ENCODE measurements at regions not wholly inside any gene's neighbourhood (a gene's known extent, or its start where the extent isn't known, plus 50 kb on each side); places are given as distances from the start of the nearest gene placed in this dataset.
"Not testable (repeated sequence)": the region's sequence is repeated elsewhere in the genome, so short reads cannot be mapped to it uniquely, and the experiment has no call there.

DNA sequence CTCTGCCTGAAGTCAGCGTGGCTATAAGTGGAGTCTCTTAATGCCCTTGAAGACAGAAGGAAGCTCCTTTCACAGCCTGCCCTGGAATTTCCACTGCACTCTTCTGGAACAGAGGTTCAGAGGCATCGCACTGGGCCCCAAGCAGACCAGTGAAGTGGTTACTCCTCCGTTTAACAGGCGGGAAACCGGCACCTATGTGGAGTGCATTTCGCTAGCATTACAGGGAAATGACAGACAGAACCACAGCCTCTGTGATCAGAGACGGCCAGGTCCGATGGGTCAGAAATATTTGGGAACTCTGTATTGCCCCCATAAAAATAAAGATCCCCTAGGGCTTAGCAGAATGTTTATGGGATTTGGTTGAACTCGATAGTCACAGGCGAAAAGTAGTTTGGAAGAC is 406.9 kb upstream of the PRKCQ start:
- Mint-ChIP-seq H3K9me3 (no peaks in the 10 kb centered on the region), H3K36me3 (ENCODE audit: low read depth) (no peaks in the 10 kb centered on the region), H3K4me3 (no peak overlapping the region), H3K27me3 (peaks cover 1% of the 10 kb centered on the region), H3K4me1 (peaks cover 6% of the 10 kb centered on the region), H3K27ac (no peak overlapping the region)
- POLR2A ChIA-PET: no interaction called here
- CTCF ChIA-PET: no interaction called here
- no peak for DNase-seq

DNA sequence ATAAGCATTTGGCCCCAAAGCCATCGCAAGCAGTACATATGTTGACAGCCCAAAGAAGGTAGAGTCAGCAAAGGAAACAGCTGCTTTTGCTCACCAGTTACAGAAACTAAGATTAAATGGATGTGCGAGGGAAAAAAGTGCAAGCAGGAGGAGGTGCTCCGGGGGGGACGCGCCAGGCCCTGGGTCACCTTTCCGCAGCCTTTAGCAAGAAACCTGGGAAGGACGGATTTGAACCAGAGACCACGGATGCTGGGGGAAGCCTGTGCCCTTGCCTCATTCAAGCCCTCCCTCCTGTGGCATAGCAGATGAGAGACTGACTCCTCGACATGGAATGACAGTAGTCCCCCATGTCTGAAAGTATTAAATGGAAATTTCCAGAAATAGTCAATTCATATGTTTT is 405.6 kb upstream of the PRKCQ start:
- Mint-ChIP-seq H3K27me3 (peaks cover 1% of the 10 kb centered on the region), H3K27ac (no peak overlapping the region), H3K4me1 (peaks cover 2% of the 10 kb centered on the region), H3K36me3 (ENCODE audit: low read depth) (no peaks in the 10 kb centered on the region), H3K4me3 (no peak overlapping the region), H3K9me3 (no peaks in the 10 kb centered on the region)
- DNase-seq: no peak
- POLR2A ChIA-PET: no interaction called here
- CTCF ChIA-PET: no interaction called here

DNA sequence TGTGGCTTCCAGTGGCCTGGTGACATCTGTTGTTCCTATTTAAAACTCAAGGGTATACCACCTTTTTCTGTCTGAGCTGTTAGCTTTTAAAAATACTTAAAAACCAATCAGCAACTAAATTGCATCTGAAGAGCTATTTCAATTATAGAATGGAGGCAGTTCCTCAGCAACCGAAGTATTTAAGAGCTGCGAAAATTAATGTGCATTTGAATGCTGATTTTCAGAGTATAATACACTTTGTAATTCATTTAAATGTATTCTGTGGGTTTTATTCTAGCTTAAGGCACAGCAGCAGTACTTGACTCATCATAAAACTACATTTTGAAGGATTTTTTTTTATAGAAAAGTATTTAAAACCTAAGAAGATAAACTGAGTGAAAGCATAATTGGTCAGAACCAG is 404.9 kb upstream of the PRKCQ start:
- CTCF ChIA-PET: interaction anchor here (1.1 kb wide), 1 partner anchor 9 kb away, joined by 3 read pairs; no protein-coding TSS in a partner anchor
- Mint-ChIP-seq H3K9me3 (no peaks in the 10 kb centered on the region), H3K36me3 (ENCODE audit: low read depth) (no peaks in the 10 kb centered on the region), H3K27me3 (peaks cover 6% of the 10 kb centered on the region), H3K27ac (no peak overlapping the region), H3K4me3 (no peak overlapping the region), H3K4me1 (no peaks in the 10 kb centered on the region)
- no peak for DNase-seq
- POLR2A ChIA-PET: interaction anchor here (0.6 kb wide), 2 partner anchors 79 to 231 kb away, joined by 3 to 4 read pairs; no protein-coding TSS in a partner anchor

DNA sequence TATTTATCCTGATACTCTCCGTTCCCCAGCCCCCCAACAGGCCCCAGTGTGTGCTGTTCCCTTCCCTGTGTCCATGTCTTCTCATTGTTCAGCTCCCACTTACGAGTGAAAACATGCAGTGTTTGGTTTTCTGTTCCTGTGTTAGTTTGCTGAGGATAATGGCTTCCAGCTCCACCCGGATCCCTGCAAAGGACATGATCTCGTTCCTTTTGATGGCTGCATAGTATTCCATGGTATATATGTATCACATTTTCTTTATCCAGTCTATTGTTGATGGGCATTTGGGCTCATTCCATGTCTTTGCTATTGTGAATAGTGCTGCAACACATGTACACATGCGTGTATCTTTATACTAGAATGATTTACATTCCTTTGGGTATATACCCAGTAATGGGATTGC is 403.9 kb upstream of the PRKCQ start:
- DNase-seq: not testable (repeated sequence)

DNA sequence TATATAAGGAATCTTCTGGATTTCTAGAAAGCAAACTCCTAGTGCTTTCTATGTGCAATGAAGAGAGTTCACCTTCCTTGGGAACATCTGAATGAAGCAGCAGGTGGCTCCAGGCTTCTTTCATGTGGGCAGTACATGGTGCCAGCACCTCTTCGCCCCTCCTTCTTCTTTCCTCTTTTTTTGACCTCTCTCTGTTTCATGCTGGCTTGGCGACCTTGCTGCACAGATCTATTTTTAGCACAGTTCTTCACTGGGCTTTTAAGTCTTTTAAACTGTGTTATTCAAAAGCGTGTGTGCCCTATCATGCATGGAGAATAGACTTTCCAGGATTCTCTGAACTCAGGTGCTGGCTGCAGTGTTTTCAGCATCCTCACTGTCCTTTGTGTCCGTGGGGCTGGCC is 400.3 kb upstream of the PRKCQ start:
- Mint-ChIP-seq H3K27me3 (peaks cover 17% of the 10 kb centered on the region), H3K27ac (no peak overlapping the region), H3K4me1 (no peaks in the 10 kb centered on the region), H3K4me3 (no peak overlapping the region), H3K9me3 (no peaks in the 10 kb centered on the region), H3K36me3 (ENCODE audit: low read depth) (no peaks in the 10 kb centered on the region)
- DNase-seq: no peak
- ChIA-PET POLR2A (no interaction called here), CTCF (no interaction called here)

More for the DNA sequence above, 403.9 kb upstream of the PRKCQ start:
- not testable (repeated sequence) for H3K36me3 Mint-ChIP-seq (ENCODE audit: low read depth); H3K27ac Mint-ChIP-seq; H3K4me3 Mint-ChIP-seq; H3K9me3 Mint-ChIP-seq; H3K4me1 Mint-ChIP-seq
- ChIA-PET CTCF (interaction anchor here (1.1 to 1.5 kb wide), 3 partner anchors 10 to 32 kb away, joined by 3 to 4 read pairs (median 3); no protein-coding TSS in a partner anchor), POLR2A (interaction anchor here (0.6 kb wide), 1 partner anchor 101 kb away, joined by 3 read pairs; no protein-coding TSS in a partner anchor)
- peaks cover 12% of the 10 kb centered on the region for H3K27me3 Mint-ChIP-seq

DNA sequence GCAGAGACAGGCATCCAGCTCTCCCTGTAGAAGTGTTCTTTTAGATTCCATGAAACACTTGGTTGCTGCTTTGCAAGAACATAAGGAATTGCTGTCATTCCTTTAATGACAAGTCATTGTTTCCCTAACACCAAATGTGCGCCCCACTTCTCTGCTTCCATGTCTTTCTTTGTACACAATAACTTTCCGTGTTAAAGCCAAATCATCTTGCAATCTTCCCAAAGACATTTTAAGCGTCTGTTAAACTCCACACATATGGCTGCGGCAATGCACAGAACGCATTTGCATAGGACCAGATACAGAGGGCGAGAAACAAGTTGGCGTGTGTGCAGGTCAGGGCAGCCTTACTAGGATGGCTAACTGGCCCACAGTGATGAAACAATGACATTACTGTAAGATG is 399.3 kb upstream of the PRKCQ start:
- ChIA-PET CTCF (no interaction called here), POLR2A (no interaction called here)
- peaks cover 3% of the 10 kb centered on the region for H3K4me1 Mint-ChIP-seq
- no peak overlapping the region for H3K27ac Mint-ChIP-seq
- peaks cover 17% of the 10 kb centered on the region for H3K27me3 Mint-ChIP-seq
- no peak for DNase-seq
- H3K4me3 Mint-ChIP-seq: no peak overlapping the region
- no peaks in the 10 kb centered on the region for H3K9me3 Mint-ChIP-seq
- H3K36me3 Mint-ChIP-seq (ENCODE audit: low read depth): no peaks in the 10 kb centered on the region

DNA sequence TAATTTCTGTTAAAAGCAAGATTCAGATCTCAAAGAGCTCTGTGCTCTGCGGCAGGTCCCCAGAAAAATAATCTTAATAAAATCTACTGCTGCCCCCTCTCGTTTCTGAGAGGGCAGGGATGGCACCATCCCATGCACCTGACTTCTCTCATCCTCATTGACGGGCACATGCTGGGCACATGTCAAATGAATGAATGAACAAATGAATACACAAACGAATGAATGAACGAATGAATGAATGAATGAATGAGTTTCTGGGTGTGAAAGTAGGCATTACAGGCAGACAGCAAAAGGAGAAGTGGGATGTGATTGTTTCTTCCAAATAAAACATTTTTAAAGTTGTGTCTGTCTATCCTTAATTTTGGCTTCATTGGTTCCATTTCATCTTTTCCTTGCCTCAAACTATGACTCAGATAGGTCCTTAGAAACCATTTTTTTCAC is 398.1 kb upstream of the PRKCQ start:
- POLR2A ChIA-PET: no interaction called here
- Mint-ChIP-seq H3K9me3 (no peaks in the 10 kb centered on the region), H3K4me1 (peaks cover 10% of the 10 kb centered on the region), H3K4me3 (no peak overlapping the region), H3K27ac (no peak overlapping the region), H3K27me3 (peaks cover 17% of the 10 kb centered on the region), H3K36me3 (ENCODE audit: low read depth) (no peaks in the 10 kb centered on the region)
- DNase-seq: no peak
- CTCF ChIA-PET: no interaction called here

DNA sequence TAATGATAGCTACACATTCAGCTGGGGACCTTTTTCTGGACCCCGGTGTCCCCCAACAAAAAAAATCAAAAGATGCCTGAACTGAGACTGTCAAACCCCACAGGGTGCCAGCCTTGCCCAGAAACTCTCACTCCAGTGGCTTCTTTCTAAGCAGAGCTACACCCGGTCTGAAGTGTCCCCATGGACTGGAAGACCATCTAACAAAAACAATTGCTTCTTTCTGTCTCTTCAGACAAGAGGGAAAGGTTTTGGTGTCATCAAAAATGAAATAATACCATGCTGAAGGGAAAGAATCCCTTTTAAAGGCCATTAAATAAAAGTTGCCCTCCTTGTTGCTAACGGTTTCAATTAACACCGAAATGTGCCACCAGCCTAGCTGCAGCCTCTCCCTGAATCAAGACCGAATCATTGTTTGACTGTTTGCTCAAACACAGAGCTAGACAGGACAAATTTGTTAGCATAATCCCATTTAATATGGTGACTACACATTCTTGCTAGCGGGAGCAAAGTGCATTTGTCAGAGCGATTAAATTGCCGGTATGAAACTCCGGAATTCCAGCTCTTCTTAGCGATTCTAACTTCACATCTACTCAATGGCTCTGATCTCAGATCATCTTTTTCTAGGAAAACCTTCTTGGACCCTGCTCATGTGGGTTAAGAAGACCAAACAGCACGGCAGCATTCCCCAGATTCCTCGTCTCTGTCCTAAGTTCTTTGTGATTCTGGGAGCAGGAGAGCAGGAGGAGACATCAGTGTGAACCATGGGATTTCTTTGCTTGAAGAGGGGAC is 397.5 kb upstream of the PRKCQ start:
- ChIA-PET POLR2A (no interaction called here), CTCF (no interaction called here)
- Mint-ChIP-seq H3K36me3 (ENCODE audit: low read depth) (no peaks in the 10 kb centered on the region), H3K27me3 (peaks cover 16% of the 10 kb centered on the region), H3K4me1 (peaks cover 10% of the 10 kb centered on the region), H3K27ac (no peak overlapping the region), H3K9me3 (no peaks in the 10 kb centered on the region), H3K4me3 (no peak overlapping the region)
- no peak for DNase-seq

DNA sequence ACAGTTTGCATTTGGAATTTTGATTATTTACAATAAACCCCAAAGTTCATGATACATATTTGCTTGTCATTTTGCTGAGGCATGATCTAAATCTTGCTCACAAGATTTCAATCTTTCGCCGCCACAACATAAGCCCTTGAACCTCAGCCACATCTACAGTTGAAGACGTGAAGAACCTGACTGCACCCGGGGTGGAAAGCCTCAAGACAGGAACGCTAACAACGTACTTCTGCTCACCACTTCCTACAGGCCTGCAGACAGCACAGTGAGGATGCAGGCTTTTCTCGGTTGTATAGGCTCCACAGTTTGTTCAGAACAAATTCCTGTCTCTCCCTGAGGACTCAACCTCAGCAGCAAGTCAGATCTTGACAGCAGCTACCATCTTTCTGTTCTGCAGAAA is 393.8 kb upstream of the PRKCQ start:
- ChIA-PET CTCF (no interaction called here), POLR2A (no interaction called here)
- Mint-ChIP-seq H3K36me3 (ENCODE audit: low read depth) (no peaks in the 10 kb centered on the region), H3K27me3 (peaks cover 12% of the 10 kb centered on the region), H3K4me1 (peaks cover 10% of the 10 kb centered on the region), H3K27ac (no peak overlapping the region), H3K4me3 (no peak overlapping the region), H3K9me3 (no peaks in the 10 kb centered on the region)
- DNase-seq: peak; percentile 49

DNA sequence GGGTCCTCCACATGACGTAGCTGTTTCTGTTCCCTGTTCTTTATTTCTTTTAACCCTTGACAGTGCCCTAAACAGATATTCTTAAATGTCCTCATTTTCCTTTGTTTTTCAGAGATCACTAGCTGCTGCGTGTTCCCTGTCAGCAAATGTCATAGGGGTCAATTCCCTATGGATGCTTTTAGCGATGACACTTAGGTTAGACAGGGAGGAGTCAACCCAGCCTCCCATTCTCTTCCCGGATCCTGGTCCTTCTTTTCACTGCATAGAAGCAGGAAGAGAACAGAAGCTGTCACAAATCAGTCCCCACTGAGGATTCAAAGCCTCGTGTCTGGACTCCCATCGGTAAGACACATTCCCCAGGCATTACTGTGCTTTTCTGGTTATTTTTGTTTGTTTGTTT is 392.1 kb upstream of the PRKCQ start:
- POLR2A ChIA-PET: no interaction called here
- Mint-ChIP-seq H3K27ac (no peak overlapping the region), H3K36me3 (ENCODE audit: low read depth) (no peaks in the 10 kb centered on the region), H3K27me3 (peaks cover 18% of the 10 kb centered on the region), H3K9me3 (no peaks in the 10 kb centered on the region), H3K4me3 (no peak overlapping the region), H3K4me1 (peaks cover 10% of the 10 kb centered on the region)
- CTCF ChIA-PET: interaction anchor here (0.7 kb wide), 1 partner anchor 187 kb away, joined by 3 read pairs; no protein-coding TSS in a partner anchor
- DNase-seq: no peak

DNA sequence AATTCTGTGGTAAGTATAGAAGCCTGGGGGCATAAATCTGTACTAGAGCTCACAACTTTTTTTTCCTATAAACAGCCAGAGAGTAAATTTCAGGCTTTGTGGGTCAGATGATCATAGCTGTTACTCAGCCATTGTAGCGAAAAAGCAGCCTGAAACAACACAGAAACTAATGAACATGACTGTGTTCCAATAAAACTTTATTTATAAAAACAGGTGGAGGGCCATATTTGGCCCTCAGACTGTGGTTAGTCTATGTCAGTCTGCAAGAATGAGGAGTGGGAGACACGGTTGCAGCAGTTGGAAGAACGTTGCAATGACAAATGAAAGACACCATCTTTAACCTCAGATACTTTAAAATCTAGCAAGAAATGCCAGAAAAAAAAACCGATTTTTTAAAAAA is 389.6 kb upstream of the PRKCQ start:
- no peak overlapping the region for H3K4me3 Mint-ChIP-seq
- ChIA-PET CTCF (interaction anchor here (1.1 kb wide), 1 partner anchor 305 kb away, joined by 3 read pairs; no protein-coding TSS in a partner anchor), POLR2A (no interaction called here)
- no peak overlapping the region for H3K27ac Mint-ChIP-seq
- H3K9me3 Mint-ChIP-seq: no peaks in the 10 kb centered on the region
- no peaks in the 10 kb centered on the region for H3K36me3 Mint-ChIP-seq (ENCODE audit: low read depth)
- DNase-seq: no peak
- peaks cover 9% of the 10 kb centered on the region for H3K4me1 Mint-ChIP-seq
- peaks cover 26% of the 10 kb centered on the region for H3K27me3 Mint-ChIP-seq

DNA sequence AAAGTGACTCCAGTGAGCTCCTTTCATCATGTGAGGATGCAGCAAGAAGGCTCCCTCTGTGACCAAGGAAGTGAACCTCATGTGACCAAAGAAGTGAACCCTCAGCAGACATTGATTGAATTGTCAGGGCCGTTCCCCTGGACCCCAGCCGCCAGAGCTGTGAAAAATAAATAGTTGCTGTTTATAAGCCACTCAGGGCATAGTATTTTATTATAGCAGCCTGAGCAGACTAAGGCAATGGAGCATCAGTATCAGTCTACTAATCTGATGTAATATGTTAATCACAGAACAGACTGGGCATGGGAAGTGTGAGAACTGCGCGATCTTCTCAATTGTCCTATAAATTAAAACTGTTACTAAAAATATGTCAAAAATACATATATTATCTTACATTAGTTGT is 384.5 kb upstream of the PRKCQ start:
- ChIA-PET POLR2A (no interaction called here), CTCF (no interaction called here)

DNA sequence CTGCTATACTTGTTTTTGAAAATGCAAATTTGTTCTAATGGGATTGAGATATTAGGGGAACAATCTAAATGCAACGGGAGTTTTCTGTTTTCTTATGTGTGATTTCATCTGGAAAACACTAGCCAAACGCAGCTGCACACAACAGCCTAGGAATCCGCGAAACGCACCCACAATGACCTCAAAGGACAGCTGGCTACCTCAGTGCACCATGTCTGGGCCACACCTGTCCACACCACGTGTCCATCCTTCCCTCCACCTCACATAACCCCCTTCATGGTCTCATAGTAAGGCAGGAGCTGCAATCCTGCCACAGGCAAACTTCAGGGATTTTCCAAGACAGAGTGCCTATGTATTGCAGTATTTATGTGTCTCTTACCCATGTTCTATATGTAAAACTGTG is 382.5 kb upstream of the PRKCQ start:
- POLR2A ChIA-PET: no interaction called here

More for the DNA sequence above, 384.5 kb upstream of the PRKCQ start:
- no peak overlapping the region for H3K27ac Mint-ChIP-seq
- H3K4me1 Mint-ChIP-seq: no peaks in the 10 kb centered on the region
- peaks cover 26% of the 10 kb centered on the region for H3K27me3 Mint-ChIP-seq
- no peaks in the 10 kb centered on the region for H3K9me3 Mint-ChIP-seq
- no peaks in the 10 kb centered on the region for H3K36me3 Mint-ChIP-seq (ENCODE audit: low read depth)
- H3K4me3 Mint-ChIP-seq: no peak overlapping the region
- DNase-seq: no peak

DNA sequence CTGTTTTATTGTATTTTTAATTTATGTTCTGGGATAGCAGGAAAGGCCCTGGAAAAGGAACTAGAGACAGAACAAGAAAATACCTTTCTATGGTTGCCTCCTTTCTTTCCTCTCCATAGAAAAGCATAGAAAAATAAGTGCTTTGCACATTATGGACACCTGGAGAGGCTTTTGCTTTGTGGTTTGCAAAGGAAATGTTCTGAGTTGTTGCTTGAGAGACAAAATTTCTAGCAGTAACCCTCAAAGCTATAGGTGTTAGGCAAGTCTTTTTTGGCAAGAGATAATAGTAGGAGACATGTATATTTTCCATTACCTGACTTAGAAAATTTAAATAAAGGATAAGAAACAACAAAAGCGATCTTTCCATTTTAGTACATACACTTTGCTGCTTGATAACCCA is 378.6 kb upstream of the PRKCQ start:
- Mint-ChIP-seq H3K4me3 (no peak overlapping the region), H3K9me3 (no peaks in the 10 kb centered on the region), H3K27ac (no peak overlapping the region), H3K27me3 (peaks cover 3% of the 10 kb centered on the region), H3K4me1 (peaks cover 11% of the 10 kb centered on the region), H3K36me3 (ENCODE audit: low read depth) (no peaks in the 10 kb centered on the region)
- POLR2A ChIA-PET: no interaction called here
- DNase-seq: no peak
- CTCF ChIA-PET: no interaction called here

More for the DNA sequence above, 382.5 kb upstream of the PRKCQ start:
- H3K4me3 Mint-ChIP-seq: no peak overlapping the region
- CTCF ChIA-PET: interaction anchor here (0.6 kb wide), 1 partner anchor 499 kb away, joined by 4 read pairs; no protein-coding TSS in a partner anchor
- H3K4me1 Mint-ChIP-seq: peaks cover 11% of the 10 kb centered on the region
- DNase-seq: no peak
- no peaks in the 10 kb centered on the region for H3K36me3 Mint-ChIP-seq (ENCODE audit: low read depth)
- H3K9me3 Mint-ChIP-seq: no peaks in the 10 kb centered on the region
- H3K27ac Mint-ChIP-seq: no peak overlapping the region
- H3K27me3 Mint-ChIP-seq: peaks cover 17% of the 10 kb centered on the region
